GM23338 (cell line): ENCODE measurements at regions not wholly inside any gene's neighbourhood (a gene's known extent, or its start where the extent isn't known, plus 50 kb on each side); places are given as distances from the start of the nearest gene placed in this dataset.

ENCODE experiments used
- ATAC-seq: fragments of 200-7000 bp; cut with Tn5 transposase; 3 replicates; pipeline ENCODE4 v1.9.1; 2020
- DNase-seq: peaks from one replicate; pipeline ENCODE4 v3.0.0-alpha.2; 2015; ENCODE audit warnings: low spot score
- H2AFZ ChIP-seq: fragments of 200-600 bp; sonication (generic); 2 replicates; pipeline ENCODE4 v1.8.0; 2016; ENCODE audit warnings: antibody characterized with exemption, mild to moderate bottlenecking, moderate library complexity
- H3F3A ChIP-seq: fragments of 200-600 bp; sonication (generic); replicated peaks from 2 replicates; pipeline ENCODE4 v1.8.0; 2017; ENCODE audit warnings: antibody characterized with exemption, mixed run types, low read depth
- H3K27ac ChIP-seq: fragments of 200-600 bp; sonication (generic); 2 replicates; pipeline ENCODE4 v1.6.1; 2016; ENCODE audit warnings: low read depth
- H3K27me3 ChIP-seq: fragments of 200-600 bp; sonication (generic); 2 replicates; pipeline ENCODE4 v1.8.0; 2016; ENCODE audit warnings: mild to moderate bottlenecking, mixed run types, moderate library complexity; ENCODE audit not compliant: insufficient read depth
- H3K36me3 ChIP-seq: fragments of 200-600 bp; sonication (generic); 2 replicates; pipeline ENCODE4 v1.8.0; 2016; ENCODE audit warnings: mild to moderate bottlenecking; ENCODE audit not compliant: insufficient read depth
- H3K4me1 ChIP-seq: fragments of 200-600 bp; sonication (generic); 2 replicates; pipeline ENCODE4 v1.8.0; 2016; ENCODE audit warnings: mild to moderate bottlenecking, moderate library complexity; ENCODE audit not compliant: insufficient read depth
- H3K4me2 ChIP-seq: fragments of 200-600 bp; sonication (generic); 2 replicates; pipeline ENCODE4 v1.7.1; 2017; ENCODE audit warnings: mixed run types
- H3K4me3 ChIP-seq: fragments of 200-600 bp; sonication (generic); 2 replicates; pipeline ENCODE4 v1.6.1; 2016; ENCODE audit warnings: mixed run types
- H3K79me2 ChIP-seq: fragments of 200-600 bp; sonication (generic); replicated peaks from 2 replicates; pipeline ENCODE4 v1.8.0; 2017; ENCODE audit warnings: mild to moderate bottlenecking; ENCODE audit not compliant: insufficient read depth
- H3K9me2 ChIP-seq: fragments of 200-600 bp; sonication (generic); 2 replicates; pipeline ENCODE4 v1.8.0; 2017; ENCODE audit not compliant: insufficient read depth
- H4K20me1 ChIP-seq: fragments of 200-600 bp; sonication (generic); replicated peaks from 2 replicates; pipeline ENCODE4 v1.8.0; 2017; ENCODE audit warnings: mild to moderate bottlenecking; ENCODE audit not compliant: insufficient read depth
- H3K27ac Mint-ChIP-seq: 2 replicates; pipeline ENCODE4 v1.8.0; 2020; ENCODE audit warnings: inconsistent platforms, mild to moderate bottlenecking, moderate library complexity, mixed read lengths
- H3K27me3 Mint-ChIP-seq: 3 replicates; pipeline ENCODE4 v1.8.0; 2022; ENCODE audit warnings: low read depth, mild to moderate bottlenecking, moderate library complexity, mixed read lengths, inconsistent platforms; ENCODE audit not compliant: insufficient read depth, poor library complexity
- H3K36me3 Mint-ChIP-seq: 3 replicates; pipeline ENCODE4 v1.8.0; 2021; ENCODE audit warnings: low read depth, mild to moderate bottlenecking, inconsistent platforms, moderate library complexity, mixed read lengths
- H3K4me1 Mint-ChIP-seq: 3 replicates; pipeline ENCODE4 v1.8.0; 2020; ENCODE audit warnings: mild to moderate bottlenecking, inconsistent platforms, mixed read lengths
- H3K4me3 Mint-ChIP-seq: 3 replicates; pipeline ENCODE4 v1.8.0; 2021; ENCODE audit warnings: moderate library complexity, mild to moderate bottlenecking, inconsistent platforms, mixed read lengths
- H3K9me3 Mint-ChIP-seq: 3 replicates; pipeline ENCODE4 v1.8.0; 2020; ENCODE audit warnings: moderate library complexity, mild to moderate bottlenecking, inconsistent platforms, mixed read lengths
- CREB1 ChIP-seq: fragments of 250-450 bp; sonication (Bioruptor Pico); IDR thresholded peaks from 2 replicates; pipeline ENCODE4 v1.5.0; 2020; ENCODE audit warnings: low read depth, mild to moderate bottlenecking, moderate library complexity
- EZH2phosphoT487 ChIP-seq: fragments of 200-600 bp; sonication (generic); IDR thresholded peaks from one replicate; pipeline ENCODE4 v1.8.1; 2018; ENCODE audit warnings: antibody characterized with exemption; ENCODE audit not compliant: unreplicated experiment
- POLR2AphosphoS5 ChIP-seq: IDR thresholded peaks from 2 replicates; pipeline ENCODE4 v1.6.1; 2016; ENCODE audit warnings: antibody characterized with exemption, low read depth
- ZNF331 ChIP-seq: fragments of 250-450 bp; sonication (Bioruptor Pico); IDR thresholded peaks from 2 replicates; pipeline ENCODE4 v1.5.0; 2020; ENCODE audit warnings: low read depth, mild to moderate bottlenecking, moderate library complexity
- TF ChIP-seq, protein P1 (sequence below): IDR thresholded peaks from 2 replicates; pipeline ENCODE4 v1.6.1; 2016; ENCODE audit warnings: antibody characterized with exemption
- TF ChIP-seq, protein P2 (sequence below): fragments of 250-450 bp; sonication (Bioruptor Pico); IDR thresholded peaks from 2 replicates; pipeline ENCODE4 v1.5.0; 2020; ENCODE audit warnings: mild to moderate bottlenecking, moderate library complexity
- TF ChIP-seq, protein P3 (sequence below), 2 experiments: fragments of 200-600 bp in 1 of 2; sonication (generic) in 1 of 2; conservative IDR thresholded peaks; 2 replicates each; pipeline versions ENCODE4 v1.5.1 to v1.6.1; 2016 to 2017; ENCODE audit warnings: antibody characterized with exemption in 2 of 2, low read depth in 2 of 2, mild to moderate bottlenecking in 2 of 2, moderate library complexity in 1 of 2

DNA sequence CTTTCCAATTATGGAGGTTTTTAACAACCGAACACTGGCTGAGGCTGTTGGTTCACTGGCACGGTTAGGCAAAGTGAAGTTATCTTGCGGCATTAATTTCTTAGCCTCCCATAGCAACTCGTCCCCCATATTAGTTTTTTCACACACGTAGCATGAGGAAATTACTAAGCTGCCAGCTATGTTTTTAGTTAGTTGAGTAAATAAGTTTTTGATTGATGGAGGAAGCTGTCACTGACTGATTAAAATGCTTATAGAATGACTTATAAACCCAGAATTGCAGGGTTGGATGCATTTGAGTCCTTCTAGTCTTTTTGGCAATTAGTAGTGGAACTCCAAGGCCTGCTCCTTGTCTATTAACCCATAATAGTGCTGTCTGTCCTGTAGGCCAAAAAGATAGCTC, 97.1 kb downstream of the ALG10 start (continued):
- TF ChIP-seq, protein P1, sequence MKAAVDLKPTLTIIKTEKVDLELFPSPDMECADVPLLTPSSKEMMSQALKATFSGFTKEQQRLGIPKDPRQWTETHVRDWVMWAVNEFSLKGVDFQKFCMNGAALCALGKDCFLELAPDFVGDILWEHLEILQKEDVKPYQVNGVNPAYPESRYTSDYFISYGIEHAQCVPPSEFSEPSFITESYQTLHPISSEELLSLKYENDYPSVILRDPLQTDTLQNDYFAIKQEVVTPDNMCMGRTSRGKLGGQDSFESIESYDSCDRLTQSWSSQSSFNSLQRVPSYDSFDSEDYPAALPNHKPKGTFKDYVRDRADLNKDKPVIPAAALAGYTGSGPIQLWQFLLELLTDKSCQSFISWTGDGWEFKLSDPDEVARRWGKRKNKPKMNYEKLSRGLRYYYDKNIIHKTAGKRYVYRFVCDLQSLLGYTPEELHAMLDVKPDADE: no peak
- TF ChIP-seq, protein P2, sequence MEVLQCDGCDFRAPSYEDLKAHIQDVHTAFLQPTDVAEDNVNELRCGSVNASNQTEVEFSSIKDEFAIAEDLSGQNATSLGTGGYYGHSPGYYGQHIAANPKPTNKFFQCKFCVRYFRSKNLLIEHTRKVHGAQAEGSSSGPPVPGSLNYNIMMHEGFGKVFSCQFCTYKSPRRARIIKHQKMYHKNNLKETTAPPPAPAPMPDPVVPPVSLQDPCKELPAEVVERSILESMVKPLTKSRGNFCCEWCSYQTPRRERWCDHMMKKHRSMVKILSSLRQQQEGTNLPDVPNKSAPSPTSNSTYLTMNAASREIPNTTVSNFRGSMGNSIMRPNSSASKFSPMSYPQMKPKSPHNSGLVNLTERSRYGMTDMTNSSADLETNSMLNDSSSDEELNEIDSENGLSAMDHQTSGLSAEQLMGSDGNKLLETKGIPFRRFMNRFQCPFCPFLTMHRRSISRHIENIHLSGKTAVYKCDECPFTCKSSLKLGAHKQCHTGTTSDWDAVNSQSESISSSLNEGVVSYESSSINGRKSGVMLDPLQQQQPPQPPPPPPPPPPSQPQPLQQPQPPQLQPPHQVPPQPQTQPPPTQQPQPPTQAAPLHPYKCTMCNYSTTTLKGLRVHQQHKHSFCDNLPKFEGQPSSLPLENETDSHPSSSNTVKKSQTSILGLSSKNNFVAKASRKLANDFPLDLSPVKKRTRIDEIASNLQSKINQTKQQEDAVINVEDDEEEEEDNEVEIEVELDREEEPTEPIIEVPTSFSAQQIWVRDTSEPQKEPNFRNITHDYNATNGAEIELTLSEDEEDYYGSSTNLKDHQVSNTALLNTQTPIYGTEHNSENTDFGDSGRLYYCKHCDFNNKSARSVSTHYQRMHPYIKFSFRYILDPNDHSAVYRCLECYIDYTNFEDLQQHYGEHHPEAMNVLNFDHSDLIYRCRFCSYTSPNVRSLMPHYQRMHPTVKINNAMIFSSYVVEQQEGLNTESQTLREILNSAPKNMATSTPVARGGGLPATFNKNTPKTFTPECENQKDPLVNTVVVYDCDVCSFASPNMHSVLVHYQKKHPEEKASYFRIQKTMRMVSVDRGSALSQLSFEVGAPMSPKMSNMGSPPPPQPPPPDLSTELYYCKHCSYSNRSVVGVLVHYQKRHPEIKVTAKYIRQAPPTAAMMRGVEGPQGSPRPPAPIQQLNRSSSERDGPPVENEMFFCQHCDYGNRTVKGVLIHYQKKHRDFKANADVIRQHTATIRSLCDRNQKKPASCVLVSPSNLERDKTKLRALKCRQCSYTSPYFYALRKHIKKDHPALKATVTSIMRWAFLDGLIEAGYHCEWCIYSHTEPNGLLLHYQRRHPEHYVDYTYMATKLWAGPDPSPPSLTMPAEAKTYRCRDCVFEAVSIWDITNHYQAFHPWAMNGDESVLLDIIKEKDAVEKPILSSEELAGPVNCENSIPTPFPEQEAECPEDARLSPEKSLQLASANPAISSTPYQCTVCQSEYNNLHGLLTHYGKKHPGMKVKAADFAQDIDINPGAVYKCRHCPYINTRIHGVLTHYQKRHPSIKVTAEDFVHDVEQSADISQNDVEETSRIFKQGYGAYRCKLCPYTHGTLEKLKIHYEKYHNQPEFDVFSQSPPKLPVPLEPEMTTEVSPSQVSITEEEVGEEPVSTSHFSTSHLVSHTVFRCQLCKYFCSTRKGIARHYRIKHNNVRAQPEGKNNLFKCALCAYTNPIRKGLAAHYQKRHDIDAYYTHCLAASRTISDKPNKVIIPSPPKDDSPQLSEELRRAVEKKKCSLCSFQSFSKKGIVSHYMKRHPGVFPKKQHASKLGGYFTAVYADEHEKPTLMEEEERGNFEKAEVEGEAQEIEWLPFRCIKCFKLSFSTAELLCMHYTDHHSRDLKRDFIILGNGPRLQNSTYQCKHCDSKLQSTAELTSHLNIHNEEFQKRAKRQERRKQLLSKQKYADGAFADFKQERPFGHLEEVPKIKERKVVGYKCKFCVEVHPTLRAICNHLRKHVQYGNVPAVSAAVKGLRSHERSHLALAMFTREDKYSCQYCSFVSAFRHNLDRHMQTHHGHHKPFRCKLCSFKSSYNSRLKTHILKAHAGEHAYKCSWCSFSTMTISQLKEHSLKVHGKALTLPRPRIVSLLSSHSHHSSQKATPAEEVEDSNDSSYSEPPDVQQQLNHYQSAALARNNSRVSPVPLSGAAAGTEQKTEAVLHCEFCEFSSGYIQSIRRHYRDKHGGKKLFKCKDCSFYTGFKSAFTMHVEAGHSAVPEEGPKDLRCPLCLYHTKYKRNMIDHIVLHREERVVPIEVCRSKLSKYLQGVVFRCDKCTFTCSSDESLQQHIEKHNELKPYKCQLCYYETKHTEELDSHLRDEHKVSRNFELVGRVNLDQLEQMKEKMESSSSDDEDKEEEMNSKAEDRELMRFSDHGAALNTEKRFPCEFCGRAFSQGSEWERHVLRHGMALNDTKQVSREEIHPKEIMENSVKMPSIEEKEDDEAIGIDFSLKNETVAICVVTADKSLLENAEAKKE (CRISPR knock-in tag): no peak
- no peak for TF ChIP-seq EZH2phosphoT487
- TF ChIP-seq POLR2AphosphoS5: no peak

DNA sequence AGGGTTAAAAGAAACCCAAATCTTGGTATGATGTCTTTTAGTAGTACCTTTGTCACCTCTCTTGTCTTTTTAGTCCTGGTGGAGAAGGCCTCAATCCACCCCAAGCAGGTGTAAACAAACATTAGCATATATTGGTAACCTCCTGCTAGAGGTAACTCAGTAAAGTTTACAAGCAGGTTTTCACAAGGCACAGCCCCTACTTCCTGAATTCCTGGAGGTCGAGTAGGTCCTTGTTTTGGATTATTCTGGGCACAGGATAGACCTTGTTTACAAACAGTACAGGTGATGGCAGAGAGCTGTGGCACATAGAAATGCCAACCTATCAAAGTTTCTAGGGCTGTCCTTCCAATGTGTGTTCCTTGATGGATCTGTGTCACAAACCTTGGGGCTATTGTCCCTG, 99.1 kb downstream of the ALG10 start:
- DNase-seq (no peak), ATAC-seq (no peak)
- Histone ChIP-seq H3F3A (no peaks in the 10 kb centered on the region), H3K27me3 (no peaks in the 10 kb centered on the region), H3K4me3 (no peak overlapping the region), H4K20me1 (no peaks in the 10 kb centered on the region), H3K4me2 (no peak overlapping the region), H3K27ac (no peak overlapping the region), H3K4me1 (no peaks in the 10 kb centered on the region), H3K9me2 (no peaks in the 10 kb centered on the region), H2AFZ (no peak overlapping the region), H3K36me3 (no peaks in the 10 kb centered on the region), H3K79me2 (no peaks in the 10 kb centered on the region)
- H3K4me3 Mint-ChIP-seq: no peak overlapping the region
- no peaks in the 10 kb centered on the region for H3K4me1 Mint-ChIP-seq
- no peak overlapping the region for H3K27ac Mint-ChIP-seq
- H3K36me3 Mint-ChIP-seq: peaks cover 19% of the 10 kb centered on the region
- TF ChIP-seq, protein P1: no peak
- TF ChIP-seq CREB1 (CRISPR knock-in tag) (no peak), ZNF331 (no peak)
- TF ChIP-seq, protein P3, sequence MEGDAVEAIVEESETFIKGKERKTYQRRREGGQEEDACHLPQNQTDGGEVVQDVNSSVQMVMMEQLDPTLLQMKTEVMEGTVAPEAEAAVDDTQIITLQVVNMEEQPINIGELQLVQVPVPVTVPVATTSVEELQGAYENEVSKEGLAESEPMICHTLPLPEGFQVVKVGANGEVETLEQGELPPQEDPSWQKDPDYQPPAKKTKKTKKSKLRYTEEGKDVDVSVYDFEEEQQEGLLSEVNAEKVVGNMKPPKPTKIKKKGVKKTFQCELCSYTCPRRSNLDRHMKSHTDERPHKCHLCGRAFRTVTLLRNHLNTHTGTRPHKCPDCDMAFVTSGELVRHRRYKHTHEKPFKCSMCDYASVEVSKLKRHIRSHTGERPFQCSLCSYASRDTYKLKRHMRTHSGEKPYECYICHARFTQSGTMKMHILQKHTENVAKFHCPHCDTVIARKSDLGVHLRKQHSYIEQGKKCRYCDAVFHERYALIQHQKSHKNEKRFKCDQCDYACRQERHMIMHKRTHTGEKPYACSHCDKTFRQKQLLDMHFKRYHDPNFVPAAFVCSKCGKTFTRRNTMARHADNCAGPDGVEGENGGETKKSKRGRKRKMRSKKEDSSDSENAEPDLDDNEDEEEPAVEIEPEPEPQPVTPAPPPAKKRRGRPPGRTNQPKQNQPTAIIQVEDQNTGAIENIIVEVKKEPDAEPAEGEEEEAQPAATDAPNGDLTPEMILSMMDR (conservative IDR thresholded peaks at IDR 0.05; ENCODE audit: low read depth in 2 of 2): no peak
- H3K27me3 Mint-ChIP-seq: peaks cover 7% of the 10 kb centered on the region
- peaks cover 96% of the 10 kb centered on the region for H3K9me3 Mint-ChIP-seq
